ENCODE measurements at regions not wholly inside any gene's neighbourhood (a gene's known extent, or its start where the extent isn't known, plus 50 kb on each side); places are given as distances from the start of the nearest gene placed in this dataset.

DNA sequence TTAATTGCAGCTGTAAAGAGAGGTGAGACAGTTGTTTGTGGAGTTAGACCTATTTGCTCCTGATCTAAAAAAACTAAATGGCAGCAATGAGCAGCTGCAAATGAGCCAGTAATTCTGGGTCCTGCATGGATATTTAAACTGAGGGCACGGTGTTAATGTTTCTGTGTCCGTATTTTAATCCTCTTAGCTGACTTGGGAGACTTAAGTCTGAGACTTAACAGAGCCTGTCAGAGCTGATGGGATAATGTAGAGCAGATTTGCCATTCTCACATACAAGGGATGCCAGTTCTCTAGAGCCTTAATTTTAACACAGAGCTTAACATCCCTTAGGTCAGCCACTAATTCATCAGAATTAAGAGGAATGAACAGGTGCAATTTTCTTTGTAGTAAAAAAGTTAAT, 178.6 kb upstream of the PDE3A start:
- TF ChIP-seq, protein P1, sequence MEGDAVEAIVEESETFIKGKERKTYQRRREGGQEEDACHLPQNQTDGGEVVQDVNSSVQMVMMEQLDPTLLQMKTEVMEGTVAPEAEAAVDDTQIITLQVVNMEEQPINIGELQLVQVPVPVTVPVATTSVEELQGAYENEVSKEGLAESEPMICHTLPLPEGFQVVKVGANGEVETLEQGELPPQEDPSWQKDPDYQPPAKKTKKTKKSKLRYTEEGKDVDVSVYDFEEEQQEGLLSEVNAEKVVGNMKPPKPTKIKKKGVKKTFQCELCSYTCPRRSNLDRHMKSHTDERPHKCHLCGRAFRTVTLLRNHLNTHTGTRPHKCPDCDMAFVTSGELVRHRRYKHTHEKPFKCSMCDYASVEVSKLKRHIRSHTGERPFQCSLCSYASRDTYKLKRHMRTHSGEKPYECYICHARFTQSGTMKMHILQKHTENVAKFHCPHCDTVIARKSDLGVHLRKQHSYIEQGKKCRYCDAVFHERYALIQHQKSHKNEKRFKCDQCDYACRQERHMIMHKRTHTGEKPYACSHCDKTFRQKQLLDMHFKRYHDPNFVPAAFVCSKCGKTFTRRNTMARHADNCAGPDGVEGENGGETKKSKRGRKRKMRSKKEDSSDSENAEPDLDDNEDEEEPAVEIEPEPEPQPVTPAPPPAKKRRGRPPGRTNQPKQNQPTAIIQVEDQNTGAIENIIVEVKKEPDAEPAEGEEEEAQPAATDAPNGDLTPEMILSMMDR (IDR thresholded peaks at IDR 0.05; ENCODE audit: low read depth, low read length) = no peak
- TF ChIP-seq EZH2phosphoT487 (IDR thresholded peaks at IDR 0.05; ENCODE audit: low read depth) = no peak

Measured in OCI-LY3 (cell line).